Gastrocnemius medialis (tissue), 4 donors: ENCODE measurements at regions not wholly inside any gene's neighbourhood (a gene's known extent, or its start where the extent isn't known, plus 50 kb on each side); places are given as distances from the start of the nearest gene placed in this dataset.

Experiments
- CTCF ChIP-seq, 5 experiments: fragments of 450-650 bp in 3 of 5; fragments of 200-600 bp in 2 of 5; sonication (generic) in 2 of 5; IDR thresholded peaks in 4 of 5; conservative IDR thresholded peaks in 1 of 5; 1 replicate in 4 of 5; 2 replicates in 1 of 5; pipeline ENCODE4 v1.5.1; 2016 to 2019; ENCODE audit warnings: antibody characterized with exemption in 5 of 5, mild to moderate bottlenecking in 3 of 5, moderate library complexity in 3 of 5
- POLR2A ChIP-seq, 2 donors: fragments of 450-650 bp; IDR thresholded peaks; one replicate each; pipeline ENCODE4 v1.6.1; 2017; ENCODE audit warnings: antibody characterized with exemption in 2 of 2, mild to moderate bottlenecking in 2 of 2, moderate library complexity in 2 of 2

- TF ChIP-seq POLR2A (IDR thresholded peaks at IDR 0.05), result no peak
- TF ChIP-seq CTCF (IDR thresholded peaks at IDR 0.05 in 4 of 5, conservative IDR thresholded peaks at IDR 0.05 in 1 of 5), result no peak
Measured at GRCh38 chr13:42388326-42388725, 116.4 kb downstream of the AKAP11 start.
